SU-DHL-6 (cell line): ENCODE measurements at regions not wholly inside any gene's neighbourhood (a gene's known extent, or its start where the extent isn't known, plus 50 kb on each side); places are given as distances from the start of the nearest gene placed in this dataset.

ENCODE experiments used
- CTCF ChIP-seq: fragments of 200-600 bp; sonication (generic); IDR thresholded peaks from one replicate; pipeline ENCODE4 v1.5.1; 2017; ENCODE audit warnings: antibody characterized with exemption, mild to moderate bottlenecking, low read length, moderate library complexity; ENCODE audit not compliant: insufficient read depth, poor library complexity, severe bottlenecking
- EZH2phosphoT487 ChIP-seq: fragments of 200-600 bp; sonication (generic), shearing (Covaris generic); conservative IDR thresholded peaks from 2 replicates; pipeline ENCODE4 v1.6.1; 2018; ENCODE audit warnings: mild to moderate bottlenecking, antibody characterized with exemption, low read length, moderate library complexity, mixed read lengths

GRCh38 chr16:18048853-18049546 lies 287.5 kb downstream of the NPIPA8 start:
- TF ChIP-seq CTCF: no peak
- TF ChIP-seq EZH2phosphoT487: no peak
